ENCODE measurements at regions not wholly inside any gene's neighbourhood (a gene's known extent, or its start where the extent isn't known, plus 50 kb on each side); places are given as distances from the start of the nearest gene placed in this dataset.

GRCh38 chr6:164057876-164058275, 643.4 kb downstream of the QKI start:
- no peaks in the 10 kb centered on the region for H3K36me3 ChIP-seq (ENCODE audit: control insufficient read depth, low read length)
- TF ChIP-seq CTCF (IDR thresholded peaks at IDR 0.05; ENCODE audit: low read depth, low read length, poor library complexity, severe bottlenecking) (no peak), EZH2phosphoT487 (IDR thresholded peaks at IDR 0.05; ENCODE audit: borderline replicate concordance, low read length) (no peak)
- H3K9me3 ChIP-seq (ENCODE audit: control insufficient read depth, insufficient read depth, low read length) = no peaks in the 10 kb centered on the region
- H3K9me2 ChIP-seq (replicated peaks; ENCODE audit: control insufficient read depth, low read length) = no peaks in the 10 kb centered on the region
- no peaks in the 10 kb centered on the region for H3K79me2 ChIP-seq (ENCODE audit: control insufficient read depth, low read length)
- H3K4me3 ChIP-seq (ENCODE audit: low read length) = no peak overlapping the region
- H3K4me2 ChIP-seq (ENCODE audit: low read length) = no peak overlapping the region
- no peaks in the 10 kb centered on the region for H3K27me3 ChIP-seq (ENCODE audit: control insufficient read depth, low read length)
- H3K27ac ChIP-seq (ENCODE audit: low read depth, low read length) = no peak overlapping the region
- H4K20me1 ChIP-seq (ENCODE audit: control insufficient read depth, insufficient read depth, low read depth, low read length) = no peaks in the 10 kb centered on the region
- no peaks in the 10 kb centered on the region for H3F3A ChIP-seq (ENCODE audit: control insufficient read depth, insufficient read depth)
- no peaks in the 10 kb centered on the region for H3K4me1 ChIP-seq (ENCODE audit: control insufficient read depth, low read length)

DNA sequence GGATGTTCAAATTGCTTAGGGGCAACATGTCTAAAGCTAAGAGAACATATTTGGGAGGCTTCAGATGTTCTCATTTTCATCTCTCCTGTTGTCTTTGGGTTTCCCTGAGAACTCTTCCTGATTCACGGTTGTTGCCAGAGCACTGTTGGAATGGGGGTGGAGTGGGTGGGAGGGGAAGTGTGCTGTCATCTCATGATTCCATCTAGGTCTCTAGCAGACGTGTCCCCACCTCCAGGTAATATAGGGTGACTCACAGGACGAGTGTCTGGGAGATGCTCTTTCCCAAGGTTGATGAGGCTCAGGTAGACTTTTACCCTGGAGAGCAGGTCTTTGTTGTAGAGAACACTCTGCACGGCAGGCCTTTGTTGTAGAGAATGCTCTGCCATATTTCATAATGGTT, 636.9 kb downstream of the QKI start:
- H3K27ac ChIP-seq (ENCODE audit: low read depth, low read length) = no peak overlapping the region
- no peak overlapping the region for H3K4me2 ChIP-seq (ENCODE audit: low read length)
- no peak overlapping the region for H3K4me3 ChIP-seq (ENCODE audit: low read length)
- TF ChIP-seq EZH2phosphoT487 (IDR thresholded peaks at IDR 0.05; ENCODE audit: borderline replicate concordance, low read length) = no peak
- TF ChIP-seq CTCF (IDR thresholded peaks at IDR 0.05; ENCODE audit: low read depth, low read length, poor library complexity, severe bottlenecking) = no peak
- no peaks in the 10 kb centered on the region for H3K79me2 ChIP-seq (ENCODE audit: control insufficient read depth, low read length)
- no peaks in the 10 kb centered on the region for H4K20me1 ChIP-seq (ENCODE audit: control insufficient read depth, insufficient read depth, low read depth, low read length)
- H3K9me2 ChIP-seq (replicated peaks; ENCODE audit: control insufficient read depth, low read length) = no peaks in the 10 kb centered on the region
- H3K9me3 ChIP-seq (ENCODE audit: control insufficient read depth, insufficient read depth, low read length) = no peaks in the 10 kb centered on the region
- H3K36me3 ChIP-seq (ENCODE audit: control insufficient read depth, low read length) = no peaks in the 10 kb centered on the region
- no peaks in the 10 kb centered on the region for H3K4me1 ChIP-seq (ENCODE audit: control insufficient read depth, low read length)
- no peaks in the 10 kb centered on the region for H3F3A ChIP-seq (ENCODE audit: control insufficient read depth, insufficient read depth)
- H3K27me3 ChIP-seq (ENCODE audit: control insufficient read depth, low read length) = no peaks in the 10 kb centered on the region

DNA sequence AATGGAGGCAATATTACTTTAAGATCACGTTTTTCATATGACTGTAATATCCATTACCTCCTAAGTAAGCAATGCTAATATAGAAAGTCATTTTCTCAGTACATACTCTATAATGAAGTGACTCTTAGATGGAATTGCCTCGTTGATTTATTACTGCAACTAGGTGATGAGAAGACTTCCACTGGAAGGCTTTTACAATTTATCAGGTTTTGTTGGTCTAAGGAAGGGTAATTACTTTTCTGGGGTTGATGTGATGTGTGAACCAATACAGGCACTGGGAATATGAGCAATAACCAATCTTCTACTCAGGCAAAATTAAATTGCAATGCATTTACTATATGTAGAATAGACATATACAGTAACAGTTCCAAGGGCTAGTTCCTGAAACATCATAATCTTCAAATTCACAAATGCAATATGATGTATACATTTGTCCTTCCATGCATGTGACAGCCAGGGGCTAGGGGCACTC, 635.0 kb downstream of the QKI start:
- no peak overlapping the region for H3K4me3 ChIP-seq (ENCODE audit: low read length)

More for the DNA sequence above, 635.0 kb downstream of the QKI start:
- H3K27me3 ChIP-seq (ENCODE audit: control insufficient read depth, low read length) = no peaks in the 10 kb centered on the region
- H4K20me1 ChIP-seq (ENCODE audit: control insufficient read depth, insufficient read depth, low read depth, low read length) = no peaks in the 10 kb centered on the region
- no peak overlapping the region for H3K27ac ChIP-seq (ENCODE audit: low read depth, low read length)
- H3K36me3 ChIP-seq (ENCODE audit: control insufficient read depth, low read length) = no peaks in the 10 kb centered on the region
- H3F3A ChIP-seq (ENCODE audit: control insufficient read depth, insufficient read depth) = no peaks in the 10 kb centered on the region
- H3K4me2 ChIP-seq (ENCODE audit: low read length) = no peak overlapping the region
- H3K4me1 ChIP-seq (ENCODE audit: control insufficient read depth, low read length) = no peaks in the 10 kb centered on the region
- TF ChIP-seq EZH2phosphoT487 (IDR thresholded peaks at IDR 0.05; ENCODE audit: borderline replicate concordance, low read length) = no peak
- no peak for TF ChIP-seq CTCF (IDR thresholded peaks at IDR 0.05; ENCODE audit: low read depth, low read length, poor library complexity, severe bottlenecking)
- no peaks in the 10 kb centered on the region for H3K9me2 ChIP-seq (replicated peaks; ENCODE audit: control insufficient read depth, low read length)
- H3K79me2 ChIP-seq (ENCODE audit: control insufficient read depth, low read length) = no peaks in the 10 kb centered on the region
- no peaks in the 10 kb centered on the region for H3K9me3 ChIP-seq (ENCODE audit: control insufficient read depth, insufficient read depth, low read length)
